HG03378 (cell line): ENCODE measurements at regions not wholly inside any gene's neighbourhood (a gene's known extent, or its start where the extent isn't known, plus 50 kb on each side); places are given as distances from the start of the nearest gene placed in this dataset.
A peak's percentile ranks its signal among the peaks of the same experiment; 100 is the strongest.

Source experiments
- ATAC-seq: cut with Tn5 transposase; IDR thresholded peaks from one replicate; pipeline ENCODE4 v1.9.1; 2021; ENCODE audit warnings: mild to moderate bottlenecking, moderate library complexity; ENCODE audit not compliant: unreplicated experiment

DNA sequence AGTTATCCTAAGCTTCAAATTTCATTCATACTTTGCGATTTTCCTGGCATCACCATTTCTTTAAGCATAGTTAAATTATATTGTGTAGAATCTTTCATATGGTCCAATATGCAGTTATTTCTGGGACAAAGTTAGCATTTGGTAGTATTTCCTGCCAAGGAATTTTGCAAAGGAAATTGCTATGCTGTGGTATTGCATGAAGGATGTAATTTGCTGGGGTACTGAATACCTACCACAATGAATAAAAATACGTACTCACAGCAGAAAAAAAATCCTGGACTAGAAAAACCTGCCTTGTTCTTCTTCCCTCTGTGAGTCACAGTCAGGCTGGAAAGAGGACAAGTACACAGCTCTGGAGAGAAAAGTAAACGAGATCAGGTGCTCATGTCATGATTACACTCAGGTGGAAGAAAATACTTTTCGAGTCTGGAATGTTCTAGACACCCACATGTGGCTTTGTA is 241.2 kb downstream of the PTBP2 start:
- no peak for ATAC-seq

DNA sequence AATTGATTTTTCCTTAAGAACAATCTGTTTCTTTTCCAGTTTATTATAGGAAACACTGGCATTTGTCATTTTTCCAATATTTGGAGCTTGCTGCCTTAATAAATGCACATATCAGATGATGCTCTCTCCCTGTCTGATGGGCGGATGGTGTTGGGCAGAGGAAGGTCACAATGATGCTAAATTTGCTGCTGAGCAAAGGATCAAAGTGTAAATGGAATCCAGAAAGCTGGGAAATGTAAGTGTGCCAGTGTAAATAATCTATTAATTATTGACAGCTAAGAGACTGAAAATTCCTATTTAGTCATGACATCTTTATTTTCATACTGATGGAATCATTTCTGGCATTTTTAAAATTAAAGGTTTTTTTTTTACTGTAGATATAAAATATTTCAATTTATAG is 243.2 kb downstream of the PTBP2 start:
- no peak for ATAC-seq

DNA sequence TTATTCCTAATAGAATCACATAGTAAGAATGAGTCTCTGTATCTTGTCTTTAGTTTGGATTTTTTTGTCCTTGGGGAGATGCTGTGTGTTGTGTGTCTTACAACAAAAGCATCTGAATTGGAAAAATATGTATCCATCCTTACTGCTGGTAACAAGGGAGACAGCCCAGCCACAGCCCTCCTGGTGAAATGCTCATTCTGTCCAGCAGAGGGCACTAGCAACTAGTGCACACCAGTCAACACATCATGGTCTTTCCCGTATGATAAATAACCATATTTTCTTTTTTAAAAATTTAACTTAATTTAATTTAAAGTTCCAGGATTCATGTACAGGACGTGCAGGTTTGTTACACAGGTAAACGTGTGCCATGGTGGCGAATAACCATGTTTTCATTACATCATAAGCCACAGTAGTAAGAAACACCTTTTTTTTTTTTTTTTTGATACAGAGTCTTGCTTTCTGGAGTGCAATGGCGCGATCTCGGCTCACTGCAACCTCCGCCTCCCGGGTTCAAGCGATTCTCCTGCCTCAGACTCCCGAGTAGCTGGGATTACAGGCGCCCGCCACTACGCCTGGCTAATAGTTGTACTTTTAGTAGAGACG is 245.1 kb downstream of the PTBP2 start:
- ATAC-seq: peak; percentile 95

DNA sequence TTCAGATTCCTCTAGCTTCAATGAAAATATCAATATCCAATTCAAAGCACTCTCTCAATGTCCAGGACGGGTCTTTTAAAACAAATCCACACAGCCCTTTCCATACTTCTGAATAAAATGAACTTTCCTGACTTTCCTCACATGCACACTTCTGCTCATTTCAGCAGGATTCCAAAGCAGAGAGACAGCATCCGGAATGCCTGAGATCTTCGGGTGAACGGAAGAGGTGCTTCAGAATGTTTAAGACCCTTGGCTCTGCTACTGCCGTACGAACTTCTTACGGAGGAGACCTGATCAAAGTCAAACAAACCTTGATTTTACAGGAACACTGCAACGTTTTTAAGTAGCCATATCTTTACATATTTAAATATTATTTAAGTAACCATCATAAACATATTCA is 245.7 kb downstream of the PTBP2 start:
- ATAC-seq: no peak

DNA sequence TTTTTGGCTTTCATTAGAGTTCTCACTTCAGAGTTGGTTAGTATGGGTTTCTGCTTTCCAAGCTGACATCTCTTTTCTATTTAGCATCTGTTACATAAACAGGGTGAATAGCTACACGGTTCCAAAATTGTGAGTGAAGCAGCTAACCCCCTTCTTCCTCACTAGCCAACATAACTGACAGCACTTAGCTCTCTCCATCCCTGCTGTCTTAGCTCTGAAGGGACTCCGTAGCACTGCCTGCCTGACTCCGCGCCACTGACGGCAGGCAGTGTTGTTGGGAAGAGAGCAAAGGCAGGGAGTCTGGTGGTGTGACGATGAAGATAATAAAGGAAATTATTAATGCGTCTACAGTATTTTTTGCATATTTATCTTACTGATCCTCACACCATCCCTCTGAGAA is 247.0 kb downstream of the PTBP2 start:
- no peak for ATAC-seq

DNA sequence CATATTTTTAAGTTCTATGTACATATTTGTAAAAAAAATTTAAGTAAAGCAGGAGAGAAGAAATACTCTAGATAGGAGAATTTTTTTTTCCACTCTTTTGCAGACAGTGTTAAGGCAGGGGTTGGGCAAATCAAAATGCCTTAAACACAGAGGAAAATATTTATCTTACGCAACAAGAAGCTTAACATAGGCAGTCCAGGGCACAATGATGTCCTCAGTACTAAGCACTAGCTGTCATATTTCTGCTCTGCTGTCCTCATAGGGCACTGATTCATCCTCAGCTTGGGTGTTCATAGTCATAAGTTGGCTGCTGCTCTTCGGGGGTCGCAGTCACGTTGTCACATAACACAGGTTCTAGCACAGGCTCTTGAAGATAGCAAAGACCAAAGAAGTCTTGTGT is 247.4 kb downstream of the PTBP2 start:
- ATAC-seq: no peak

DNA sequence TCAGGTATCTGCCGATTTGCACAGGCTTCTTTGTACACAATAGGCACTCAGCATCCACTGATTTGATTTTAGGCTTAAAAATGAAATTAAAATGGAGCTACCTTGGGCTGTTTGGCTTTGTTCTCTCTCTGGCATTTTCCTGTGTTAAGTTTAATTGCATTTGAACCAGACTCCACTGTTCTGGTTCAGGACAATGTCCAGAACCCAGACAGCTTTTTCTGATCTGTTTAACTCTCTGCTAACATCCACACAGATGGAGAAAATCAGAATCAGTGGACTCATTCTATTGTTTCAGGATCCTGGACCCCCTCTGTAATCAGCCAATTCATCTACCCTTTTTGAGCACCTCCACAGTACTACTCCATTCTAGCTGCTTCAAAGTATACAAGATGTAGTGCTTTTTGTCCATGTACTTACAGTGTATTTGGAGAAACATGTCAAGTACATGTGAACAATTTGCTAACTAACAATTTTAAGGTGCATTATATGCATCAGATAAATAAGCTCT is 248.1 kb downstream of the PTBP2 start:
- no peak for ATAC-seq

DNA sequence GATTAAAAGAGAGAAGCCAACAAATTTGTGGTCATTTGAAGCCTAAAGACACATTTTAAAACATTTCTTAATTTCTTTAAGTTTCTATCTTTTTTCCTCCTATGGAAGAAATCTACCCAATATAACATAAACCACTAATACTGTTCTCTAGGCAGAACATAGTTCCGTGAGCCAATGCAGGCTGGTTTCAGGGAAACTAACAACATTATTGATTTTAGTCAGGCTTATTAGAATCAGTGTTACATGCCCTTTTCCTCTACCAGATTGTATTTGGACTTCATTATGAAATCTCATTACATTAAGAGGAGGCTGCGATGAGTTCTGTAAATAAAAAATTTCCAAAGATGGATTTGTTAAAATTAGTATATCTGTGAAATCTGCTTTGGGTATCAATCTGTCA is 249.9 kb downstream of the PTBP2 start:
- ATAC-seq: no peak

DNA sequence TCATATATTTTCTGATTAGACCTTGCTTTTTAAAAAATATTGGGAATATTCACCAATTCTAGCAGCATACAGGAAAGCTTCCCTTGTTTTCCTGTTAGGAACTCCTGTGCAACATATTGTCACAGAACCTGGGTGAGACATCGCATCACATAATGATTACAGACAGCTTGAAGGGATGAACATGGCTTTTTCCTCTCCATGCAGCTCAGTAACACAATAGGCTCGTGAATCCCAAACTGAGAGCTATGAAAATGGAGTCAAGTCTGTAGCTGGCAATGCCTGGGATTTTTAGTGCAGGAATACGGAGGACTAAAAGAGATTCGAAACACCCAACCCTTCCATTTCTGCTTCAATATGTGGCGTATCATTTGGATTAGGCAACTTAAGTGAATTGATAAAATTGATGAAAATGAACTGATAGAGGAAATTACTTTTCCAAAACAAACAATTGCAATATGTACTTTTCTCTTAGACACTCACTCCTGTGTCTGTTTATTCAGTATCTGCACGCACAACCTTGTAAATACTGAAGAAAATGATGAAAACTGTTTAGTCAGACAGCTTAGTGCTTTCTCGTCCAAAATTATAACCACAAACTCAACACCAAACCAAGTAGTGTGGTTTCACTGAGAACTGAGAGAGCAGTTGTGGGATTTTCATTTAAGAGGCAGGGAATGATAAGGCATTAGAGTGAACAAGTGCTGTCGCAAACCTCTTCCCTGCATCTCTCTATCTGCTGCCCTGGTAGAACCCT is 250.4 kb downstream of the PTBP2 start:
- no peak for ATAC-seq

DNA sequence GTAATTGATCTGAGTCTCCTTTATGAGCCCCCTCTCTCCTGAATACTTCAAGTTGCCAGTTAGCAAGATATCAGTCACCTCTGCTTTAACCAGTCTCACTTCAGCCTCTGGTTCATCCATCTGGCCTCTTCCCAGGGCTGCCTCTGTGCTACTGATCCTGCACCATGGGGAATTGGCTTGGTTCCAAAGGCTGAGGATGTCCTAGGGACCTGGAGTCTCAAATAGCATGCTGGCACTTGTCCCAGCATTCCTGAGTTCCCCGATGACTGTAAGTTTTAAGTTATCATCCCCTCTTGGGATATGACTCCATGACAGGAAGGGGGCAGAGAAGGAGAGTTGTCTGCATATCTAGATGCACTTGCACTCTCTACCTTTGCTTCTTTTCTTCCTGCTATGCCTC is 252.0 kb downstream of the PTBP2 start:
- no peak for ATAC-seq

DNA sequence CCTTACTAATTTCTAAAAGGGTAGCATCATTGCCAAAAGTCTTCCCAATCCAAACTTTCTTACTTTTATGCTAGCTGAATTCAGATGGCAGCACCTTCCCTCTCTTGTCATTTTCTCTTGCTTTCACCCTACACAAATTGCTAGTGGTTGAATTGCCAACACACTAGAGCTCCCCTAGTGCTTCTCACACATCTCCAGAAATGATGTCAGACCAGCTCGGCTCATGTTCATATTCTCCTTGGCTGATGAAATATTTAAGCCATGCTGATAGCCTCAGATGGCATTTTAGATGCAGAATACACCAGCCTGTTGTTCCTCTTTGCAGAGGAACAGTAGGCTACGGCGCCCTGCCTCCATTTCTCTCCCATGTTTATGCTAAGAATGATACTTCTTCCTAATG is 256.9 kb downstream of the PTBP2 start:
- ATAC-seq: no peak

DNA sequence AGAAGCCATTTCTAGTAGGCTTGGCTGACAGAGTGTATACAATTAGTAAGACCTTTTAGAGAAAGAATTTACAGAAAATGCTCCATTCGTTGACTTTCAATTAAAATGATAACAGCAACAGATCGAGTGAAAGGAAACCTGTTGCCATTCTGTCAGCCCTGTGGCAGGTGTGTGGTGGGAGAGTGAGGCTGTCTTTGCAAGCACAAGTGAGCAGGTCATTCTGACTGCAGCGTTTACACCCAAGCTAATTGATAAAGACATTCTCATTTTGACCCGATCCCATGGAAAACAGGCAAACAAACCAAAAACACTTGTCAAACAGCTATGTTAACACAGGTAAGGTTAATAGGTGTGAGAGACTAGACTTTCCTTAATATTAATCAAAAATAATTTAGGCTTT is 257.3 kb downstream of the PTBP2 start:
- no peak for ATAC-seq

DNA sequence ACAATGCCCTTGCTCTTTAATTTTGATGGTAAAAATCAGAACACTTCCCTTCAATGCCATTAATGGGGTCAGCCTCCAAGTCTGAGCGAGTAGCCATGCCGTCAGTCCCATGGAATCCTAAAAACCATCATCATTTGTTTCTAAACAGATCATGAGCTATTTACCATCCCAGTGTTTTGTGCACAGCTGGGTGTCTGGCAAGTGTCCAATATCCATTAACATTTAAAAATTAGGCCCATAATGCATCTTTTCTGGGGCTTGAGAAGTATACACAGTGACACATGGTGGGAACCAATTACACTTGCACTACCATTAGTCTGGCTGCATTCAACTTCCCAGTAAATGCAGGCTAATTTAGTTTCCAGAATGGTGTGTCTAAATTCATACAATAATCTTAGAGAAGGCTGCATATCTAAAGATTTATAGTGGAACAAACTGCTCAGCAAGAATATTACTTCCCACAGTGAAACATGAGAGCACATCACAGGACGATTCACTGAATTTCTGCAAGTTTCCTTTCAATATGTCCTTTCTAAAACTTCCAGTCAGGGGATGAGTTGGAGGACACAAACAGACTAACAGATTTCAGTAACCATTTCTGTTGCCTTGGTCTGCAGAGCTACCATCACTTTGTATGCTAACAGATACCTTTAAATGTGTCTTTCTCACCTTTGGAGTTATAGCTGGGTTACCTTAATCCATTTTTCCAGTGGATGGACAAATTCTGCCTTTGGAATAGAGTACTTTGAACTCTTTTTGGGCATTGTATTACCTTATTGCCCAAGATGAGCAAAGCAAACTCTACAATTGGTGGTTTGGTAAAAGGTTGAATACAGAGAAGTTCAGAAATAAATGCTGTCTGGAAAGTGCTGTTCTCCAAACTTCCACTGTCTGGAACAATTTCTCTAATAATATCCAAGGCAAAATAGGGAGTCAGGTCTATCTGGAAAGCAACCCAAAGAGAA is 258.0 kb downstream of the PTBP2 start:
- ATAC-seq: no peak

DNA sequence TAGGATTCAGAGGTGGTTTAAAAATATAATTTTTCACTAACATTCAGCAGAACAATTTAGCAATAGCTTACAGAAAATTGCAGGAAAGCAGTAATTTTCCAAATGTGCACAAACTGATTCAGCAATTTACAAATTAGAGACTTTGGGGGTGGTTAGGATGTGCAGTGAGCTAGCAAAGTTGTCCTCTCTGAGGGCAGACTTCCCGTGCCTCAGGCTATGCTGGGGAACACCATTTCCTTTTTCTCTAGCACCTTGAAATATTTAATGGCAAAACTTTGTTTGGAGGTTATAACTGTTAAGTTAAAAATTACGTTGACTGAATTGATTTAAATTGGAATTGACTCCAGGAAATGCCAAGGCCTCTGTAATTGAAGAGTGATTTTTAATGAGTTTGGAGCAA is 258.9 kb downstream of the PTBP2 start:
- no peak for ATAC-seq

DNA sequence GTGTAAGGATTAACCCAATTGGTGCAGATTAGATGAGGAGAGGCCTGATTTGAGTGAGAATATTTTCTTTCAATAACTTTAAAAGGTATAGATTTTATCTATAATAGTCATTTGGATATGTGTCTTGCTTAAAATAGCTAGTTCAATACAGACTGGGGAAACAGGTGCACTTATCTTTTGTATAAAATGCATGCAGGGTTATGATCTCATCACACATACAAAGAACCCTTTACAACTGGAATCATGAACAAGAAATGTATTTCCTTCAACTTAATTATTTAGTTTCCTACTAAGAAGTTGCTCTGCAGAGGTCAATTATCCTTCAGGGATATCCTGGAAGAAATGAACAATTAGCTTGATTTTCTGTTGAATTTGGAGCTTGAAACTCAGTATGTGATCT is 259.6 kb downstream of the PTBP2 start:
- ATAC-seq: no peak

DNA sequence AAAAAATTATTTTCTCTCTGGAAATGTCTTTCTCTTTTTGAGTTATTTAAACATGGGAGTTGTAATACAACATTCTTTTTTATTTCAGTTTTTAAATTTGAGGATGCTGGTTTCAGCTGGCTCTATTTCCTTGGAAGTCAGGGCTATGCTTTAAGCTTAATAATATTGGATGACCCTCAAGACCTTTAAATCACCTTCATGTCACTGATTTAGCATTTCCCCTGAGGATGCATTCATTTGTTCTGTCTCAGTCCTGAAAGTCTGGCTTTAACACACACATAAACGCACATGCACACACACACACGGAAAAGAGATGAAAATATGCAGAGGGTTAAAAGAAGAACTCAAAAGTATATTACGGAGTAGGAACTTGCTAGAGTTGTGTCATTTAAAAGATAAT is 260.5 kb downstream of the PTBP2 start:
- no peak for ATAC-seq

DNA sequence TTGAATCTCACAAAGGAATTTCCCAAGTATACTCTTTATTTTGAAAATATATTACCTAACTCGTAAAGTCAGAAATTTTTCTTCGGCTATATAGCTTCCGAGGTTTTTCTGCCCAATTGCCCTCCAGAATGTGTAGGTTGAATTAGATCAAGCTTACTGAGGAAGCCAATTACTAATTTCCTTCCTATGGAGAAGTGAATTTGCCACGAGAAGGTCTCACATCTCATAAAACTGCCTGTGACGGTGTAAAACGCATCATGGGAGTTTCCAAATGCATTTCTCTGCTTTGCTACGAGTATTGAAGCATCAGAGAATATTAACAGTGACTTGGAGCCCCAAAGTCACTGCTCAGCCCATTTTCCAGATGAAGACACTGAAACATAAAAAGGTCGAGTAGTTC is 262.3 kb downstream of the PTBP2 start:
- no peak for ATAC-seq

DNA sequence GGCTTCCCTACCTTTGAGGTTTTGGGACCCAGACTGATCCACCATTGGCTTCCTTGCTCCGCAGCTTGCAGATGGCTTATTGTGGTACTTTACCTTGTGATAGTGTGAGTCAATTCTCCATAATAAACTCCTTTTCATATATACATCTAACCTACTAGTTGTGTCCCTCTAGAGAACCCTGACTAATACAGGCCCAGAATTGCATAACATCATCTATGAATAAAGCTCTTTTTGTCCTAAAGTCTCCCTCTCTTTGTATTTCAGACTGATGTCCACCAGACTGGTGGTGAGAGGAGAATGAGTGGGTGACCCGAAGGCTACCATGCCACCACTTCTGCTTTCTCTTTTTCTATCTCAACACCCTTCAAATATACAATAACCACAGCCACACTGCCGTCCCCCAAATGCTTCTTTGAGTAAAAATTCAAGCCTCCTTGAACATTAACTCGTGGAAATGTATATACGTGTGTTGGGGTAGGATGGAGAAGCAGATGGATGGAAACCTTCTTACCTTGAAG is 265.7 kb downstream of the PTBP2 start:
- no peak for ATAC-seq

DNA sequence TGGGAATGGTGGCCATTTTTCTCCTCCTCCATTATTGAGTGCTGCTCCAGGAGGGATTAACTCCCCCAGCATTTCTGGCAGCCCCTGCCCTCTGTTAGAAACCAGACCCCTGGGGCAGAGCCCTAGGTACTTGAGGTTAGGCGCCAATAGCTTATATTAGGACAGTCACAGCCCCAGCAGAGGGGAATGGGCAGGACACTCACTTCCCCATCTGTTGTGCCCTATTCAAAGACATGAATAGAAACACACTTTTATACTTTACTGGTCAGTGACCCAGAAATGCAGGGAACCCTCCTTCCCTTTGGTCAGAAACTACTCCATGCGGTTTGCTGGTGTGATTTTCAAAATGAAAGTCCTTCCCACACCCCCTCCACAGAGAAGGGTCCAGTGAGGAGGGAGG is 267.7 kb downstream of the PTBP2 start:
- ATAC-seq: no peak

DNA sequence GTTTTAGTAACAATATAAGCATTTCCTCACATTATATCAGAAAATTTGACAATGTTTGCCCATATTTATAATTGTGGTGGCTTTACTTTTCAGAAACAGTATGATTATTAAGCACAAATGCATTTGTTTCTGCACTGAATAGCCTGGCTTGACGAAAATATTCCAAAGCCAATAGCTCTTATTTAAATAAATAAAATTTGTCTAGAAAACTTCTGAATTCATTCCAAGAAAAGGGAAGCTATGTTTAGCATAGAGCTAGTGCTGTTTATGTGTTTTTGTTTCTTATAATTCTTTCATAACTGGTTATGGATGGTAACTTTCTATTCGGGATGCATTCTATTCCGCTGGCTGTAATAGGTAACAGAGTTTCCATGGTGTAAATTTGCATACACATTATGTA is 268.6 kb downstream of the PTBP2 start:
- no peak for ATAC-seq

DNA sequence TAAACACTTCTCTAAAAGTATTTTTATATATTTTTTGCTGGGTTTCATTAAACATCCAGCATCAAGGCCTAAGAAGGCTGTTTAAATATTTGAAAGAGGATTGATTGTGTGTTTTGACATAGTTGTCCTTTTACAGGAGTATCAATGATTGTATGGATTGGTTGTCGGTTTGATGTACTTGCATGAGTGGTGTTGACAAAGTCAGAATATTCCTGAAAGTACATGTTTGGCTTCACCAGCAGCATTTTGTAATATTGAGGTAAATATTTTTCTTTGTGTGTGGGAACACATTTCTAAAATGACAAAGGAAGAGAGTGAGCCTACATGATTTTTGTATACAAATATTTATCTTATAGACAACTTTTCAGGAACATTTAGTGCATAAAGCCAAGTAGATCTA is 269.7 kb downstream of the PTBP2 start:
- no peak for ATAC-seq
